HG02884 (cell line): ENCODE measurements at regions not wholly inside any gene's neighbourhood (a gene's known extent, or its start where the extent isn't known, plus 50 kb on each side); places are given as distances from the start of the nearest gene placed in this dataset.
"Not testable (repeated sequence)": the region's sequence is repeated elsewhere in the genome, so short reads cannot be mapped to it uniquely, and the experiment has no call there.

Source experiments
- ATAC-seq: cut with Tn5 transposase; IDR thresholded peaks from one replicate; pipeline ENCODE4 v1.9.1; 2021; ENCODE audit warnings: mild to moderate bottlenecking, moderate library complexity; ENCODE audit not compliant: unreplicated experiment

GRCh38 chr11:112310848-112311247 lies 50.2 kb upstream of the PLET1 start:
- no peak for ATAC-seq

GRCh38 chr11:112315057-112315720 lies 54.5 kb upstream of the PLET1 start:
- no peak for ATAC-seq

- ATAC-seq: no peak
These were observed 55.4 kb upstream of the PLET1 start for GRCh38 chr11:112315861-112316739.

GRCh38 chr11:112316971-112317370 lies 56.3 kb upstream of the PLET1 start:
- ATAC-seq: no peak

GRCh38 chr11:112318184-112318591 lies 57.5 kb upstream of the PLET1 start:
- ATAC-seq: no peak

DNA sequence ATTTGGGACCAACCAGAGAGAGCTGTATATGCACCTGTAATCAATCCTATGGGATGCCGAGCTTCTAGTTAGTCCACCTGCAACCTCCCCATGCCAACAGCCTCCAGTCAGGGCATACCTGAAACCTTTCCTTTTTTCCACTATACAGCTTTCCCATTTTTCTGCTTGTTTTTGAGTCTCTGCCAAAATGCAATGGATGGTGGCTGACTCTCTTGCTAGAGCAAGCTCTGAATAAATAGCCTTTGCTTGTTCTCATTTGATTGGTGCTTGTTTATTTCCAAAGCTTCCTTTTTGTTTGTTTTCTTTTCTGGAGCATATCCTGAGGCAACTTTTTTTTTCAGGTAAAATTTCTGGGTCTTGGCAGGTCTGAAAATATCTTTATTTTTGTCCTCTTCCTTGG lies 58.0 kb upstream of the PLET1 start:
- ATAC-seq: no peak

- no peak for ATAC-seq
These were observed 60.0 kb upstream of the PLET1 start for GRCh38 chr11:112320668-112321067.

DNA sequence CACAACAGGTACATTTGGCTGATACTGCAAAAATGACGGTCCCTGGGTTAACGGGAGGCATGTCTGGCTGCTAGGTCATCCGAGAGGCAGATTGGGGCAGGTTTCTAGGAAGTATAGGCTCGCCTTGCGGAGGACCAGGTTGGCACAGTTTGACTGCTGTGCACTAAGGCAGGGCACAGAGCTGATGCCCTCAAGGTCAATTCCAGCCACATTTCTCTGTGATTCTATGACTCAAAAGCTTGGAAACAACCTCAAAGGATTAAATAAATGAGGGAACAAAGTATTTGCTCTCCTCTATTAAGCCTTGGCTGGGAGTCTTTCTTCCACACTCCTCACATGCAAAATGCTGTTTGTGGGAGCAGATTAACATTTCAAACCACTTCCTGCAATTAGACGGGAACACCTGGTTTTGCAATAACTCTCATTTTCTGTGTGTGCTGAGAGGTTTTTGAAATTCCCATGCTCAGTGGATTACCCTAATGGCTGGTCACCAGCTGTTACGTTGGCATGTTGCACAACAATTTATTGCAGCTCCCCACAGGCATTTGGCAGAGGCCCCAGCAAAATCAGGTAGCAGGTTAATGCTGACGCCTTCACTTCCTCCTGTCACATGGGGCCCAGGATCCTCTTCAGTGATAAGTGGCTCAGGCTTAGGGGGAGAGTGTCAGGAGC lies 61.0 kb upstream of the PLET1 start:
- no peak for ATAC-seq

GRCh38 chr11:112322173-112322790 lies 61.6 kb upstream of the PLET1 start:
- no peak for ATAC-seq

DNA sequence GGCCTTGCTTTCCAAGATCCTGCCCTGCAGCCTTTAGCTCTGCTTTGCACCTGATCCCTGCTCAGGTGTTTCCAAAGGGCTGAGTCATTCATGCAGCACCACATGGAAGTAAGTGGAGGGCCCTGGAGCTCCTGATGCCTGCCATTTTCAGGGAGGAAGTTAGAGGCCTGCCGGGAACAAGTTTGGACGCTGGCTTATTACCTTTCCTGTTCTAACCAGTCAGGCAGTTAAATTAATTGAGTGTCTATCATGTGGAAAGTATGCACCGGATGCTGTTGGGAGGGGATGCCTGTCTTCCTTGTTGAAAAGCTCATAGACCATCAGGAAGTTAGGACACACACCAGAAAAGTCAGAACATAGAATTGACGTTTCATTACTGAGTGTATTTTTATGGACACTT lies 73.7 kb upstream of the PLET1 start:
- no peak for ATAC-seq

GRCh38 chr11:112336356-112336886 lies 75.8 kb upstream of the PLET1 start:
- no peak for ATAC-seq

DNA sequence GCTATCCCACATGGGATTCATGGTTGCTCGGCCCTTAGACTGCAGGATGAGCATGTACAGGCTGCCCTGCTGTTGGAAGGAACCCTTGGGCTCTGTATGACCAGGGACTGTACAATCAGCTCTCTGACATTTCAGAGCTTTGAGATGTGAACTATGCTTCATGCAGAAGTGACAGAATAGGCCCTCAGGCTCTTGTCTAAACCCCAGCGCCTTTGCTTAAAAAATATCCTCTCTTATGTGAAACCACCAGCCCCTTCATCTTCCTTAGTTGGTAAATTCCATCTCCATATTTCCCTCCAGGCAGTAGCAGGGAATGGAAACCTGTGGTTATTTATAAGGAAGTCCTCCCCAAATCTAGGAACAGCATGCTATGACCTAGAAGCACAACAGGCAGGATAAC lies 78.9 kb upstream of the PLET1 start:
- no peak for ATAC-seq

GRCh38 chr11:112343368-112344039 lies 82.8 kb upstream of the PLET1 start:
- no peak for ATAC-seq

GRCh38 chr11:112344040-112344413 lies 83.4 kb upstream of the PLET1 start:
- no peak for ATAC-seq

DNA sequence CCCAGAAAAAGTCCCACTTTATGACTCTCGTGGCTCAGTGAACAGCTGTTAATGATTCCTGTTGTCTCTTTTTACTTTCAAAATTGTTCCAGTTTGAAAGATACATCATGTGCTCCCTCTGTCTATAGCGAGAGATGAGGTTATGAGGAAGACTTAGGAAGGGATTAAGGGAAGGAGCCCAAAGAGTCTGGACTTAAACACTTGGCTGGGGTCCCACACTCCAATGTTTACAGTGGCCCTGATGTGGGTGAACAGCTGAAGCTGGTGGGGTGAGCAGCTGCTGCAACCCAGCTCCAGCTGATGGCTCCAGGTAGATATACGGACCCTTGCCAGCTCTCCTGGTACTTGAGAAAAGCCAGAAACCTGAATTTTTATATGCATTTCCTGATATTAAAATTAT lies 84.5 kb upstream of the PLET1 start:
- no peak for ATAC-seq

- no peak for ATAC-seq
These were observed 85.0 kb upstream of the PLET1 start for GRCh38 chr11:112345706-112346105.

- no peak for ATAC-seq
These were observed 85.9 kb upstream of the PLET1 start for GRCh38 chr11:112346586-112346985.

DNA sequence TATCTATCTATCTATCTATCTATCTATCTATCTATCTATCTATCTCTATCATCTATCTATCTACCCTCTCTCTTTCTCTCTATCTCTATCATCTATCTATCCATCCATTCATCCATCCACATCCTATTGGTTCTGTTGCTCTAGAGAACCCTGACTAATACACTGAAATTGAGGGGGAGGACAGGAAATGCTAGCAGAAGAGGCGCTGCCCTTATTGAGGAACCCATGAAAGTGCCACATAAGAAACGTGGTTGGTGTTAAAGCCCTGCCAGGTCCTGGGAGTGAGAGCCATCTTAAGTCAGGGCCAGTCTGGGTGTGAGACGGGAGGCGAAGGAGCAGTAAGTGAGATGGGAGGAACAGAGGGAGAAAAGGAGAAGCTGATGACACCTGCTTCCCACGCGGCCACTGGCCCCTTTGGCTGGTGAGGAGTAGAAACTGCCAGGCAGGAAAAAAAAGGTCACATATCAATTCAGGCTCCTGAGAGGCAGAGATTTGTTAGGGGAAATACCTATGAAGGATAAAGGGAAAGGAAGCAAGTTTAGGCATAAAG lies 87.9 kb upstream of the PLET1 start:
- no peak for ATAC-seq

GRCh38 chr11:112351423-112351822 lies 90.8 kb upstream of the PLET1 start:
- not testable (repeated sequence) for ATAC-seq

DNA sequence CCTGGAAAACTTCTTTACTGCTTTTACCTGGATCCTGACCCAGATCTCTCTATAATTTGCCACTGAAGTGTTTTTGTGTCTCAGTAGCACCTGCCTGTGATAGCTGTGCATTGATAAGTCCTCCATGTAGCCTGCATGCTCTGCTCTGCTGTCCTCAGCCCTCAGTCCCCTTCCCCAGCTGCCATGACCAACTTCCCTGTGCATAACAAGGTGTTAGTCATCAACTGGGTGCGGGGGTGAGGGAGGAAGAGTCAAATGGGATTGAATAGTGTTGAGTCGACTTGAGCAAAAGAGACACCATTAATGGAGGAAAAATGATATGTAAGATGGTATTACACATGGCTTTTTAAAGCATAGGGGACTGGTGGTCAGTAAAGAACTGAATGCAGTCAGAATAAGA lies 92.2 kb upstream of the PLET1 start:
- ATAC-seq: no peak
